ENCODE measurements at regions not wholly inside any gene's neighbourhood (a gene's known extent, or its start where the extent isn't known, plus 50 kb on each side); places are given as distances from the start of the nearest gene placed in this dataset.

- TF ChIP-seq POLR2A (IDR thresholded peaks at IDR 0.05) (no peak), CTCF (IDR thresholded peaks at IDR 0.05) (no peak), POLR2AphosphoS5 (IDR thresholded peaks at IDR 0.05) (no peak)
Measured at GRCh38 chr3:22700876-22701275, 502.3 kb upstream of the UBE2E2 start.

Data from stomach (tissue), 4 donors.